ENCODE measurements at regions not wholly inside any gene's neighbourhood (a gene's known extent, or its start where the extent isn't known, plus 50 kb on each side); places are given as distances from the start of the nearest gene placed in this dataset.
A peak's percentile ranks its signal among the peaks of the same experiment; 100 is the strongest.

- H3K4me3 ChIP-seq (ENCODE audit: low read depth, low read length): no peak overlapping the region
- ChIA-PET CTCF (interaction anchor here (1.0 to 2.5 kb wide), 5 partner anchors 10 to 237 kb away, joined by 3 to 7 read pairs (median 6); no protein-coding TSS in a partner anchor), POLR2A (no interaction called here)
- DNase-seq (ENCODE audit: low read depth, low spot score): no peak
- no peak for TF ChIP-seq CTCF (IDR thresholded peaks at IDR 0.05; ENCODE audit: insufficient read depth, low read length, missing control alignments)
Measured at GRCh38 chr10:114708084-114708483, 50.0 kb upstream of the ABLIM1 start.

DNA sequence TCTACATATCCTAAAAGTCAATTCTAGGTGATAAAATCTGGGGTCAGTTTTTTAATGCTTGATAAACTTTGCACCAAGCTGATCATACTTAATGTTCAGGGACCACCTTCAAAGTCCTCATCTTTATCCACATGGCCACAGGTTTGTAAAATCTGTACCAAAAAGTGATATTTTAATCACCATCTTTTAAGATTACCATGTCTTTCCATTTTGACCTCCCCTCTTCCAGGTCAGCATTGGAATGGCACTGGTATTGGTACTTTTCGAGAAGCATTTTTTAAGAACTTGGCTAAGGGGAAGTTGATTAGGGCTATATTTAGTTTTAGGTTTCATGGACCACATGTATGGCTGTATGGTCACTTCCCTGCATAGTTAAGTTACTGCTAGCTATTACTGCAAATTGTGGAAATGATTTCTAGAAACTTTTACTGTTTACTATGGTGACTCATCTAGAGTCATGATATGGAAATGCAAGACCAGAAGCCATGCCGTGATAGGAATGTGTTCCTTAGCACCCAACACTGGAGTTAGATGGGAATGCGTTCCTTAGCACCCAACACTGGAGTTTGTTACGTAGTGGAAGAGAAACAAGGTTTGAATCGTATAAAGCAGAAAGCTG is 50.8 kb upstream of the ABLIM1 start:
- TF ChIP-seq CTCF (IDR thresholded peaks at IDR 0.05; ENCODE audit: insufficient read depth, low read length, missing control alignments): no peak
- POLR2A ChIA-PET: no interaction called here
- CTCF ChIA-PET: interaction anchor here (0.7 to 2.5 kb wide), 6 partner anchors 11 to 237 kb away, joined by 3 to 7 read pairs (median 5); partner anchors contain the start of gene FHIP2A
- peak; percentile 91 for DNase-seq (ENCODE audit: low read depth, low spot score)
- H3K4me3 ChIP-seq (ENCODE audit: low read depth, low read length): no peak overlapping the region

- ChIA-PET POLR2A (no interaction called here), CTCF (interaction anchor here (0.7 to 1.9 kb wide), 4 partner anchors 16 to 112 kb away, joined by 3 to 6 read pairs (median 4); partner anchors contain the start of gene FHIP2A)
- DNase-seq (ENCODE audit: low read depth, low spot score): no peak
- no peak for TF ChIP-seq CTCF (IDR thresholded peaks at IDR 0.05; ENCODE audit: insufficient read depth, low read length, missing control alignments)
- H3K4me3 ChIP-seq (ENCODE audit: low read depth, low read length): no peak overlapping the region
Measured at GRCh38 chr10:114709984-114710383, 51.9 kb upstream of the ABLIM1 start.

GRCh38 chr10:114711176-114711868 is 53.2 kb upstream of the ABLIM1 start:
- DNase-seq (ENCODE audit: low read depth, low spot score): no peak
- ChIA-PET CTCF (interaction anchor here (1.3 kb wide), 1 partner anchor 27 kb away, joined by 4 read pairs; no protein-coding TSS in a partner anchor), POLR2A (no interaction called here)
- no peak for TF ChIP-seq CTCF (IDR thresholded peaks at IDR 0.05; ENCODE audit: insufficient read depth, low read length, missing control alignments)
- H3K4me3 ChIP-seq (ENCODE audit: low read depth, low read length): no peak overlapping the region

- no peak for TF ChIP-seq CTCF (IDR thresholded peaks at IDR 0.05; ENCODE audit: insufficient read depth, low read length, missing control alignments)
- POLR2A ChIA-PET: no interaction called here
- CTCF ChIA-PET: interaction anchor here (1.0 to 1.1 kb wide), 2 partner anchors 8 to 13 kb away, joined by 3 to 4 read pairs; no protein-coding TSS in a partner anchor
Measured at GRCh38 chr10:114711869-114712250, 53.8 kb upstream of the ABLIM1 start.

GRCh38 chr10:114713525-114714090 is 55.5 kb upstream of the ABLIM1 start:
- TF ChIP-seq CTCF (IDR thresholded peaks at IDR 0.05; ENCODE audit: insufficient read depth, low read length, missing control alignments): no peak
- ChIA-PET POLR2A (interaction anchor here (0.6 kb wide), 1 partner anchor 53 kb away, joined by 4 read pairs; no protein-coding TSS in a partner anchor), CTCF (interaction anchor here (1.2 to 1.8 kb wide), 7 partner anchors 10 to 243 kb away, joined by 3 to 8 read pairs (median 4); partner anchors contain the start of gene FHIP2A)
- DNase-seq (ENCODE audit: low read depth, low spot score): no peak
- no peak overlapping the region for H3K4me3 ChIP-seq (ENCODE audit: low read depth, low read length)

More at GRCh38 chr10:114711869-114712250, 53.8 kb upstream of the ABLIM1 start:
- no peak for DNase-seq (ENCODE audit: low read depth, low spot score)
- H3K4me3 ChIP-seq (ENCODE audit: low read depth, low read length): no peak overlapping the region
